Activated B cell treated with CpG ODN at 0.5 μM for 24 hours (primary cell): ENCODE measurements at regions not wholly inside any gene's neighbourhood (a gene's known extent, or its start where the extent isn't known, plus 50 kb on each side); places are given as distances from the start of the nearest gene placed in this dataset.

Source experiments
- ATAC-seq: fragments of 200-7000 bp; cut with Tn5 transposase; one replicate; pipeline ENCODE4 v1.10.0; 2021; ENCODE audit warnings: low read depth, mild to moderate bottlenecking, moderate library complexity
- CTCF ChIA-PET: fragments of 350-600 bp; sonication (Branson Sonifier 250); formaldehyde crosslinking; loops from one replicate; lab custom pipeline; 2021; ENCODE audit warnings: antibody characterized with exemption; lab: Charles Lee
- POLR2A ChIA-PET: fragments of 350-600 bp; sonication (Branson Sonifier 250); formaldehyde crosslinking; loops from one replicate; lab custom pipeline; 2021; ENCODE audit warnings: antibody characterized with exemption; lab: Charles Lee
- DNase-seq: peaks from one replicate; pipeline ENCODE4 v3.0.0; 2022
- H3K27ac Mint-ChIP-seq: one replicate; pipeline ENCODE4 v1.8.0; 2020; ENCODE audit warnings: mixed read lengths
- H3K27me3 Mint-ChIP-seq: one replicate; pipeline ENCODE4 v1.8.0; 2021; ENCODE audit warnings: mixed read lengths
- H3K36me3 Mint-ChIP-seq: one replicate; pipeline ENCODE4 v1.8.0; 2021; ENCODE audit warnings: low read depth, mixed read lengths
- H3K4me1 Mint-ChIP-seq: one replicate; pipeline ENCODE4 v1.8.0; 2021; ENCODE audit warnings: mixed read lengths
- H3K4me3 Mint-ChIP-seq: one replicate; pipeline ENCODE4 v1.8.0; 2020; ENCODE audit warnings: mild to moderate bottlenecking, mixed read lengths
- H3K9me3 Mint-ChIP-seq: one replicate; pipeline ENCODE4 v1.8.0; 2020; ENCODE audit warnings: mixed read lengths
- CTCF ChIP-seq: fragments of 200-600 bp; IDR thresholded peaks from one replicate; pipeline ENCODE4 v1.8.0; 2022; ENCODE audit warnings: antibody characterized with exemption, mild to moderate bottlenecking
- intact Hi-C: fragments of 100-400 bp; cut with micrococcal nuclease; formaldehyde crosslinking; loops from one replicate; pipeline ENCODE4 v1.15.1; 2024

GRCh38 chr4:77235289-77235854 is 78.4 kb downstream of the CCNG2 start:
- Mint-ChIP-seq H3K27me3 (no peaks in the 10 kb centered on the region), H3K27ac (no peak overlapping the region), H3K4me1 (peaks cover 6% of the 10 kb centered on the region), H3K9me3 (no peaks in the 10 kb centered on the region), H3K4me3 (no peak overlapping the region), H3K36me3 (no peaks in the 10 kb centered on the region)
- no peak for TF ChIP-seq CTCF
- intact Hi-C loops = loop anchor here (5.0 kb wide), 1 partner anchor 662 kb away; no protein-coding TSS in a partner anchor
- CTCF ChIA-PET = no interaction called here
- ATAC-seq = no peak
- no peak for DNase-seq
- POLR2A ChIA-PET = no interaction called here

GRCh38 chr4:77236806-77237205 is 79.8 kb downstream of the CCNG2 start:
- H3K4me1 Mint-ChIP-seq = peaks cover 3% of the 10 kb centered on the region
- DNase-seq (no peak), ATAC-seq (no peak)
- H3K9me3 Mint-ChIP-seq = no peaks in the 10 kb centered on the region
- intact Hi-C loops = loop anchor here (5.0 kb wide), 1 partner anchor 660 kb away; no protein-coding TSS in a partner anchor
- no peaks in the 10 kb centered on the region for H3K27me3 Mint-ChIP-seq
- no peak overlapping the region for H3K27ac Mint-ChIP-seq
- CTCF ChIA-PET = no interaction called here
- no peak overlapping the region for H3K4me3 Mint-ChIP-seq
- POLR2A ChIA-PET = no interaction called here
- no peak for TF ChIP-seq CTCF
- no peaks in the 10 kb centered on the region for H3K36me3 Mint-ChIP-seq

- ChIA-PET POLR2A (no interaction called here), CTCF (interaction anchor here (1.7 to 1.8 kb wide), 2 partner anchors 118 to 192 kb away, joined by 4 to 15 read pairs; no protein-coding TSS in a partner anchor)
- no peaks in the 10 kb centered on the region for H3K4me1 Mint-ChIP-seq
- no peak overlapping the region for H3K27ac Mint-ChIP-seq
- H3K4me3 Mint-ChIP-seq = no peak overlapping the region
- intact Hi-C loops = loop anchor here (1.0 to 2.0 kb wide), 5 partner anchors 68 to 378 kb away; no protein-coding TSS in a partner anchor
- no peak for TF ChIP-seq CTCF
- DNase-seq = peak; percentile 46
- no peaks in the 10 kb centered on the region for H3K9me3 Mint-ChIP-seq
- ATAC-seq = peak; percentile 56
- no peaks in the 10 kb centered on the region for H3K27me3 Mint-ChIP-seq
- no peaks in the 10 kb centered on the region for H3K36me3 Mint-ChIP-seq
These were observed 83.6 kb downstream of the CCNG2 start for GRCh38 chr4:77240469-77241066.

- ChIA-PET CTCF (no interaction called here), POLR2A (no interaction called here)
- no peaks in the 10 kb centered on the region for H3K4me1 Mint-ChIP-seq
- no peak overlapping the region for H3K27ac Mint-ChIP-seq
- DNase-seq (no peak), ATAC-seq (no peak)
- no peak for TF ChIP-seq CTCF
- no peak overlapping the region for H3K4me3 Mint-ChIP-seq
- H3K27me3 Mint-ChIP-seq = no peaks in the 10 kb centered on the region
- H3K36me3 Mint-ChIP-seq = no peaks in the 10 kb centered on the region
- H3K9me3 Mint-ChIP-seq = no peaks in the 10 kb centered on the region
- intact Hi-C loops = no loop called here
These were observed 91.8 kb downstream of the CCNG2 start for GRCh38 chr4:77248805-77249204.

GRCh38 chr4:77251751-77252150 is 94.7 kb downstream of the CCNG2 start:
- no peaks in the 10 kb centered on the region for H3K4me1 Mint-ChIP-seq
- POLR2A ChIA-PET = no interaction called here
- no peaks in the 10 kb centered on the region for H3K27me3 Mint-ChIP-seq
- no peak overlapping the region for H3K27ac Mint-ChIP-seq
- intact Hi-C loops = no loop called here
- H3K36me3 Mint-ChIP-seq = no peaks in the 10 kb centered on the region
- no peaks in the 10 kb centered on the region for H3K9me3 Mint-ChIP-seq
- no peak for DNase-seq
- CTCF ChIA-PET = no interaction called here
- no peak for TF ChIP-seq CTCF
- no peak for ATAC-seq
- H3K4me3 Mint-ChIP-seq = no peak overlapping the region
